WTC11 (cell line): ENCODE measurements at regions not wholly inside any gene's neighbourhood (a gene's known extent, or its start where the extent isn't known, plus 50 kb on each side); places are given as distances from the start of the nearest gene placed in this dataset.

ENCODE experiments used
- RELA ChIP-seq: sonication (generic); formaldehyde crosslinking; IDR thresholded peaks from 2 replicates; pipeline ENCODE4 v1.8.1; 2022; ENCODE audit warnings: missing genetic modification reagents, mild to moderate bottlenecking, borderline replicate concordance
- TCF7 ChIP-seq: sonication (generic); formaldehyde crosslinking; IDR thresholded peaks from 2 replicates; pipeline ENCODE4 v1.8.0; 2022; ENCODE audit warnings: mild to moderate bottlenecking, low read depth, missing genetic modification reagents, moderate library complexity
- TEAD1 ChIP-seq: sonication (generic); formaldehyde crosslinking; IDR thresholded peaks from 2 replicates; pipeline ENCODE4 v1.8.0; 2022; ENCODE audit warnings: mild to moderate bottlenecking, missing genetic modification reagents
- TF ChIP-seq, protein P1 (sequence below): sonication (generic); formaldehyde crosslinking; IDR thresholded peaks from 2 replicates; pipeline ENCODE4 v1.8.1; 2023; ENCODE audit warnings: mild to moderate bottlenecking, missing genetic modification reagents
- TF ChIP-seq, protein P2 (sequence below): fragments of 200-600 bp; IDR thresholded peaks from 2 replicates; pipeline ENCODE4 v1.8.0; 2022; ENCODE audit warnings: antibody characterized with exemption

GRCh38 chr9:1639166-1639565 lies 376.0 kb upstream of the SMARCA2 start:
- no peak for TF ChIP-seq TEAD1 (CRISPR knock-in tag)
- TF ChIP-seq, protein P1, sequence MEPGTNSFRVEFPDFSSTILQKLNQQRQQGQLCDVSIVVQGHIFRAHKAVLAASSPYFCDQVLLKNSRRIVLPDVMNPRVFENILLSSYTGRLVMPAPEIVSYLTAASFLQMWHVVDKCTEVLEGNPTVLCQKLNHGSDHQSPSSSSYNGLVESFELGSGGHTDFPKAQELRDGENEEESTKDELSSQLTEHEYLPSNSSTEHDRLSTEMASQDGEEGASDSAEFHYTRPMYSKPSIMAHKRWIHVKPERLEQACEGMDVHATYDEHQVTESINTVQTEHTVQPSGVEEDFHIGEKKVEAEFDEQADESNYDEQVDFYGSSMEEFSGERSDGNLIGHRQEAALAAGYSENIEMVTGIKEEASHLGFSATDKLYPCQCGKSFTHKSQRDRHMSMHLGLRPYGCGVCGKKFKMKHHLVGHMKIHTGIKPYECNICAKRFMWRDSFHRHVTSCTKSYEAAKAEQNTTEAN (CRISPR knock-in tag): no peak
- TF ChIP-seq, protein P2, sequence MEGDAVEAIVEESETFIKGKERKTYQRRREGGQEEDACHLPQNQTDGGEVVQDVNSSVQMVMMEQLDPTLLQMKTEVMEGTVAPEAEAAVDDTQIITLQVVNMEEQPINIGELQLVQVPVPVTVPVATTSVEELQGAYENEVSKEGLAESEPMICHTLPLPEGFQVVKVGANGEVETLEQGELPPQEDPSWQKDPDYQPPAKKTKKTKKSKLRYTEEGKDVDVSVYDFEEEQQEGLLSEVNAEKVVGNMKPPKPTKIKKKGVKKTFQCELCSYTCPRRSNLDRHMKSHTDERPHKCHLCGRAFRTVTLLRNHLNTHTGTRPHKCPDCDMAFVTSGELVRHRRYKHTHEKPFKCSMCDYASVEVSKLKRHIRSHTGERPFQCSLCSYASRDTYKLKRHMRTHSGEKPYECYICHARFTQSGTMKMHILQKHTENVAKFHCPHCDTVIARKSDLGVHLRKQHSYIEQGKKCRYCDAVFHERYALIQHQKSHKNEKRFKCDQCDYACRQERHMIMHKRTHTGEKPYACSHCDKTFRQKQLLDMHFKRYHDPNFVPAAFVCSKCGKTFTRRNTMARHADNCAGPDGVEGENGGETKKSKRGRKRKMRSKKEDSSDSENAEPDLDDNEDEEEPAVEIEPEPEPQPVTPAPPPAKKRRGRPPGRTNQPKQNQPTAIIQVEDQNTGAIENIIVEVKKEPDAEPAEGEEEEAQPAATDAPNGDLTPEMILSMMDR: no peak
- TF ChIP-seq TCF7 (CRISPR knock-in tag): no peak
- TF ChIP-seq RELA: no peak
